Smooth muscle cell (in vitro differentiated cells): ENCODE measurements at regions not wholly inside any gene's neighbourhood (a gene's known extent, or its start where the extent isn't known, plus 50 kb on each side); places are given as distances from the start of the nearest gene placed in this dataset.

Source experiments
- DNase-seq: peaks from one replicate; lab custom pipeline; 2025; ENCODE audit not compliant: unreplicated experiment; lab: John Stamatoyannopoulos, UW
- H2AFZ ChIP-seq: fragments of 200-600 bp; sonication (generic); 2 replicates; pipeline ENCODE4 v1.6.0; 2016; ENCODE audit warnings: antibody characterized with exemption, low read depth, mild to moderate bottlenecking
- H3F3A ChIP-seq: fragments of 200-600 bp; sonication (generic); 2 replicates; pipeline ENCODE4 v1.6.0; 2017; ENCODE audit warnings: antibody characterized with exemption, low read depth
- H3K27ac ChIP-seq: fragments of 200-600 bp; sonication (generic); 2 replicates; pipeline ENCODE4 v1.5.1; 2016; ENCODE audit warnings: low read depth, mild to moderate bottlenecking
- H3K27me3 ChIP-seq: fragments of 200-600 bp; sonication (generic); 2 replicates; pipeline ENCODE4 v1.6.1; 2016; ENCODE audit warnings: low read depth, mild to moderate bottlenecking
- H3K36me3 ChIP-seq: fragments of 200-600 bp; sonication (generic); 2 replicates; pipeline ENCODE4 v1.5.1; 2016; ENCODE audit warnings: low read depth
- H3K4me1 ChIP-seq: fragments of 200-600 bp; sonication (generic); 2 replicates; pipeline ENCODE4 v1.5.1; 2016; ENCODE audit warnings: low read depth
- H3K4me2 ChIP-seq: fragments of 200-600 bp; sonication (generic); 2 replicates; pipeline ENCODE4 v1.6.0; 2016; ENCODE audit warnings: mild to moderate bottlenecking
- H3K4me3 ChIP-seq: fragments of 200-600 bp; sonication (generic); 2 replicates; pipeline ENCODE4 v1.5.1; 2016; ENCODE audit warnings: mild to moderate bottlenecking
- H3K79me2 ChIP-seq: fragments of 200-600 bp; sonication (generic); 2 replicates; pipeline ENCODE4 v1.6.0; 2016; ENCODE audit warnings: low read depth, mild to moderate bottlenecking
- H3K9ac ChIP-seq: fragments of 200-600 bp; sonication (generic); 2 replicates; pipeline ENCODE4 v1.6.0; 2016; ENCODE audit warnings: low read depth
- H3K9me3 ChIP-seq: fragments of 200-600 bp; sonication (generic); replicated peaks from 2 replicates; pipeline ENCODE4 v1.5.1; 2016; ENCODE audit warnings: low read depth
- H4K20me1 ChIP-seq: fragments of 200-600 bp; sonication (generic); 2 replicates; pipeline ENCODE4 v1.6.0; 2016; ENCODE audit warnings: low read depth
- WGBS: methylation state at CpG from one replicate; pipeline ENCODE4 v1.1.7; 2016; ENCODE audit warnings: low lambda C conversion rate; 5-methylcytosine and 5-hydroxymethylcytosine counted together
- TF ChIP-seq, protein P1 (sequence below): fragments of 200-600 bp; sonication (generic); IDR thresholded peaks from 2 replicates; pipeline ENCODE4 v1.5.1; 2017; ENCODE audit warnings: borderline replicate concordance, mild to moderate bottlenecking, antibody characterized with exemption; ENCODE audit not compliant: insufficient read depth, poor library complexity, severe bottlenecking

DNA sequence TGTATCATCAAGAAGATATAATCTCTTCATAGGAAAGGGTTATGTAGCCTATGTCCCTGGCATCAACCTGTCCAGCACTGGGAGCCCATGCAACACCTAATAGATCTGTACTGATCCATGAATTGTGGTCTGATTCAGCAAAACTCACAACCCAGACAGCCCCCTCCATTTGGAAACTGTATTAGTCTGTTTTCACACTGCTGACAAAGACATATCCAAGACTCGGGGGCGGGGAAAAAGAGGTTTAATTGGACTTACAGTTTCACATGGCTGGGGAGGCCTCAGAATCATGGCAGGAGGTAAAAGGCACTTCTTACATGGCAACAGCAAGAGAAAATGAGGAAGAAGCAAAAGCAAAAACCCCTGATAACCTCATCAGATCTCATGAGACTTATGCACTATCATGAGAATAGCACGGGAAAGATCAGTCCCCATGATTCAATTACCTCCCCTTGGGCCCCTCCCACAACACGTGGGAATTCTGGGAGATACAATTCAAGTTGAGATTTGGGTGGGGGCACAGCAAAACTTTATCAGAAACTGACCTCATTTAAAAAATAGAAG, 83.3 kb downstream of the TRIM42 start:
- no peak for DNase-seq

DNA sequence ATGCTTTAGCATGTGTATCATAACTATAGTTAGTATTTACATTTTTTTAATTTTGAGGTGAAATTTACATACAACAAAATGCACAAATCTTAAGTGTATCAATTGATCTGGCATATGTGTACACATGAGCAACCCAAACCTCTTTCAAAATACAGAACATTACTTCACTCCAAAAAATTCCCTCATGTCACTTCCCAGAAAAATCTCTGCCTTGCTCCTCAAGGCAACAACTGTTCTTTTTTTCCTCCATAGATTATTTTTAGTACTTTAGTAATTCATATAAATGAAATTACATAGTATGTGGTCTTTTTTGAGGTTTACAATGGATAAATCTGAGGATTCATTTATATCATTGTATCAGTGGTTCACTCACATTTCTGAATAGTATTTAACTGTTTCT, 84.9 kb downstream of the TRIM42 start:
- TF ChIP-seq, protein P1, sequence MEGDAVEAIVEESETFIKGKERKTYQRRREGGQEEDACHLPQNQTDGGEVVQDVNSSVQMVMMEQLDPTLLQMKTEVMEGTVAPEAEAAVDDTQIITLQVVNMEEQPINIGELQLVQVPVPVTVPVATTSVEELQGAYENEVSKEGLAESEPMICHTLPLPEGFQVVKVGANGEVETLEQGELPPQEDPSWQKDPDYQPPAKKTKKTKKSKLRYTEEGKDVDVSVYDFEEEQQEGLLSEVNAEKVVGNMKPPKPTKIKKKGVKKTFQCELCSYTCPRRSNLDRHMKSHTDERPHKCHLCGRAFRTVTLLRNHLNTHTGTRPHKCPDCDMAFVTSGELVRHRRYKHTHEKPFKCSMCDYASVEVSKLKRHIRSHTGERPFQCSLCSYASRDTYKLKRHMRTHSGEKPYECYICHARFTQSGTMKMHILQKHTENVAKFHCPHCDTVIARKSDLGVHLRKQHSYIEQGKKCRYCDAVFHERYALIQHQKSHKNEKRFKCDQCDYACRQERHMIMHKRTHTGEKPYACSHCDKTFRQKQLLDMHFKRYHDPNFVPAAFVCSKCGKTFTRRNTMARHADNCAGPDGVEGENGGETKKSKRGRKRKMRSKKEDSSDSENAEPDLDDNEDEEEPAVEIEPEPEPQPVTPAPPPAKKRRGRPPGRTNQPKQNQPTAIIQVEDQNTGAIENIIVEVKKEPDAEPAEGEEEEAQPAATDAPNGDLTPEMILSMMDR: no peak

More for the DNA sequence above, 83.3 kb downstream of the TRIM42 start:
- TF ChIP-seq, protein P1: no peak
- WGBS: 85% methylated on average over 4 of the region's 4 CpGs
- H3F3A ChIP-seq: no peaks in the 10 kb centered on the region
- H3K9me3 ChIP-seq: no peaks in the 10 kb centered on the region
- peaks cover 26% of the 10 kb centered on the region for H3K27me3 ChIP-seq
- H3K4me3 ChIP-seq: no peak overlapping the region
- H3K4me1 ChIP-seq: no peaks in the 10 kb centered on the region
- no peak overlapping the region for H3K9ac ChIP-seq
- H3K79me2 ChIP-seq: no peaks in the 10 kb centered on the region
- H2AFZ ChIP-seq: no peak overlapping the region
- H4K20me1 ChIP-seq: no peaks in the 10 kb centered on the region
- no peaks in the 10 kb centered on the region for H3K36me3 ChIP-seq
- H3K27ac ChIP-seq: no peak overlapping the region
- no peak overlapping the region for H3K4me2 ChIP-seq

DNA sequence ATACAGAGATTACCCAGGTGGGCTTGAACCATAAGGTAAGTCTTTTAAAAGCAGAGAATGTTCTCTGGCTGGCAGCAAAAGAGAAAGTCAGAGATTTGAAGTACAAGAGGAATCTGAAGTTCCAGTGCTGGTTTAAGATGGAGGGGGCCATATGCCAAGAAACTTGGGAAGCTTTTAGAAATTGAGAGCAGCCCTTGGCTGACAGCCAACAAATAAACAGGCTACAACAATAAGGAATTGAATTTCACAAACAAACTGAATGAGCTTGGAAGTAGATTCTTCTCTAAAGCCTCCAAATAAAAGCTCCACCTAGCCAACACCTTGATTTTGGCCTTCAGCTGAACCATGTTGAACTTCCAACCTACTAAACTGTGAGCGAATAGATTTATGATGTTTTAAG, 85.7 kb downstream of the TRIM42 start:
- TF ChIP-seq, protein P1: no peak
- Histone ChIP-seq H3K79me2 (no peaks in the 10 kb centered on the region), H3K27me3 (peaks cover 2% of the 10 kb centered on the region), H4K20me1 (no peaks in the 10 kb centered on the region), H3K36me3 (no peaks in the 10 kb centered on the region), H3F3A (no peaks in the 10 kb centered on the region), H3K27ac (no peak overlapping the region), H3K4me3 (no peak overlapping the region), H3K9me3 (no peaks in the 10 kb centered on the region), H2AFZ (no peak overlapping the region), H3K9ac (no peak overlapping the region), H3K4me2 (no peak overlapping the region), H3K4me1 (no peaks in the 10 kb centered on the region)
- no peak for DNase-seq
- WGBS: 98% methylated on average over 1 of the region's 1 CpG

More for the DNA sequence above, 84.9 kb downstream of the TRIM42 start:
- H3K79me2 ChIP-seq: no peaks in the 10 kb centered on the region
- H3K27me3 ChIP-seq: peaks cover 10% of the 10 kb centered on the region
- H3K4me3 ChIP-seq: no peak overlapping the region
- no peaks in the 10 kb centered on the region for H3K4me1 ChIP-seq
- H3K9ac ChIP-seq: no peak overlapping the region
- H2AFZ ChIP-seq: no peak overlapping the region
- no peak for DNase-seq
- H3K27ac ChIP-seq: no peak overlapping the region
- H3F3A ChIP-seq: no peaks in the 10 kb centered on the region
- no peaks in the 10 kb centered on the region for H3K9me3 ChIP-seq
- H3K36me3 ChIP-seq: no peaks in the 10 kb centered on the region
- no peak overlapping the region for H3K4me2 ChIP-seq
- no peaks in the 10 kb centered on the region for H4K20me1 ChIP-seq

DNA sequence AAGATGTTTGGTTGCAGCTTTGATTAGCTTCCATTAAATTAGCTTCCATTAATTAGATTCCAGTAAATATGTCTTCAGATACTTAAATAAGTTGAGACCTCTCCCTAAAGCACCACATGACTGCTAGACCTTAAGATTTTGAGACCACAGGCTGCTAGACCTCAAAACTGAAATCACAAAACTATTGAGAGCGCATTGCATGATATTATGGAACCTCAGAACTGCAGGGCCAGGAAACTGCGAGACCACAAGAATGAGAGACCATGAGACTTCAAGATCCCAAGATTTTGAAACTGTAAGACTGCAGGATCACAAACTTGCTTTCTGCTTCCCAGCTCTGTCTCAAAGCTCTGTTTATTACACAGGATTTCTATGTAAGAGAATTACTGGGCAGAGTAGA, 87.4 kb downstream of the TRIM42 start:
- Histone ChIP-seq H4K20me1 (no peaks in the 10 kb centered on the region), H3K4me1 (no peaks in the 10 kb centered on the region), H3K79me2 (no peaks in the 10 kb centered on the region), H3K9ac (no peak overlapping the region), H3K27me3 (no peaks in the 10 kb centered on the region), H3K27ac (peak overlapping the region; percentile 23), H3K4me2 (peak overlapping the region; percentile 25), H3K4me3 (no peak overlapping the region), H2AFZ (peak overlapping the region; percentile 45), H3K36me3 (no peaks in the 10 kb centered on the region), H3F3A (no peaks in the 10 kb centered on the region), H3K9me3 (no peaks in the 10 kb centered on the region)
- TF ChIP-seq, protein P1: no peak
- DNase-seq: no peak
- 43% methylated on average over 2 of the region's 2 CpGs for WGBS
